RWPE1 (cell line): ENCODE measurements at regions not wholly inside any gene's neighbourhood (a gene's known extent, or its start where the extent isn't known, plus 50 kb on each side); places are given as distances from the start of the nearest gene placed in this dataset.

Experiments
- CTCF ChIA-PET: fragments of 350-600 bp; sonication (Branson Sonifier 250); formaldehyde crosslinking; extraction: SDS; loops from one replicate; lab custom pipeline; 2021; lab: Yijun Ruan, JAX
- POLR2A ChIA-PET: fragments of 400-600 bp; formaldehyde crosslinking; extraction: SDS; loops from one replicate; lab custom pipeline; 2020; ENCODE audit warnings: antibody characterized with exemption; ENCODE audit not compliant: low non-redundant PET; lab: Yijun Ruan, JAX
- DNase-seq: peaks from one replicate; pipeline ENCODE4 v3.0.0; 2012; ENCODE audit warnings: low spot score
- H3K27ac ChIP-seq: fragments of 450-650 bp; 2 replicates; pipeline ENCODE4 v1.5.1; 2017
- TF ChIP-seq, protein P1 (sequence below): fragments of 450-650 bp; conservative IDR thresholded peaks from 2 replicates; pipeline ENCODE4 v1.5.1; 2017; ENCODE audit warnings: low read depth, mild to moderate bottlenecking

- CTCF ChIA-PET: no interaction called here
Measured at GRCh38 chr2:81852651-81853050, 1548.1 kb upstream of the LRRTM1 start.

GRCh38 chr2:81839780-81840179 is 1535.2 kb upstream of the LRRTM1 start:
- CTCF ChIA-PET: no interaction called here
- TF ChIP-seq, protein P1, sequence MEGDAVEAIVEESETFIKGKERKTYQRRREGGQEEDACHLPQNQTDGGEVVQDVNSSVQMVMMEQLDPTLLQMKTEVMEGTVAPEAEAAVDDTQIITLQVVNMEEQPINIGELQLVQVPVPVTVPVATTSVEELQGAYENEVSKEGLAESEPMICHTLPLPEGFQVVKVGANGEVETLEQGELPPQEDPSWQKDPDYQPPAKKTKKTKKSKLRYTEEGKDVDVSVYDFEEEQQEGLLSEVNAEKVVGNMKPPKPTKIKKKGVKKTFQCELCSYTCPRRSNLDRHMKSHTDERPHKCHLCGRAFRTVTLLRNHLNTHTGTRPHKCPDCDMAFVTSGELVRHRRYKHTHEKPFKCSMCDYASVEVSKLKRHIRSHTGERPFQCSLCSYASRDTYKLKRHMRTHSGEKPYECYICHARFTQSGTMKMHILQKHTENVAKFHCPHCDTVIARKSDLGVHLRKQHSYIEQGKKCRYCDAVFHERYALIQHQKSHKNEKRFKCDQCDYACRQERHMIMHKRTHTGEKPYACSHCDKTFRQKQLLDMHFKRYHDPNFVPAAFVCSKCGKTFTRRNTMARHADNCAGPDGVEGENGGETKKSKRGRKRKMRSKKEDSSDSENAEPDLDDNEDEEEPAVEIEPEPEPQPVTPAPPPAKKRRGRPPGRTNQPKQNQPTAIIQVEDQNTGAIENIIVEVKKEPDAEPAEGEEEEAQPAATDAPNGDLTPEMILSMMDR: no peak
- POLR2A ChIA-PET: no interaction called here

More at GRCh38 chr2:81852651-81853050, 1548.1 kb upstream of the LRRTM1 start:
- POLR2A ChIA-PET: no interaction called here
- TF ChIP-seq, protein P1: no peak
- DNase-seq: no peak
- H3K27ac ChIP-seq: no peak overlapping the region

DNA sequence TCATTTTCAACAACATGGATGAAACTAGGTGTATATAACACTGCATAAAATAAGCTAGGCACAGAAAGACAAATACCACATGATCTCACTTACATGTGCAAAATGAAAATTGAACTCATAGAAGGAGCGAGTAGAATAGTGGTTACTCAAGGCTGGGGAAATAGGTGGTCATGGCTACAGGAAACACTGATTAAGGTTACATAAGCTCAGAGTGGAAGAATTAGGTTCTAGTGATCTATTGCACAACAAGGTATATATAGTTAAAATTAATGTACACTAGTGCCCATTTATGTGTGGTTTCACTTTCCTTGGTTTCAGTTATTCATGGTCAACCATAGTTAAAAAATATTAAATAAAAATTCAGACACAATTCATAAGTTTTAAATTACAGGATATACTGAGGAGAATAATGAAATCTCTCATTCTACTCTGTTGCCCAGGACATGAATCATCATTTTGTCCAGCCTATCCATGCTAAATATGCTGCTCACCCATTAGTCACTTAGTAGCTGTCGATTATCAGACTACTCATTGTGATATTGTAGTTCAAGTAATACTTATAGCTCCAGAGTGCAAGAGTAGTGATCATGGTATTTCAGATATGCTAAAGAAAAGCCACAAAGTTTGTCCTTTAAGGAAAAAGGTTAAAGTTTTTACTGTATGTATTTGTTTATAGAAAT is 1530.9 kb upstream of the LRRTM1 start:
- DNase-seq: peak; percentile 79
- TF ChIP-seq, protein P1: no peak
- CTCF ChIA-PET: no interaction called here
- no peak overlapping the region for H3K27ac ChIP-seq
- POLR2A ChIA-PET: no interaction called here

More at GRCh38 chr2:81839780-81840179, 1535.2 kb upstream of the LRRTM1 start:
- no peak overlapping the region for H3K27ac ChIP-seq
- DNase-seq: peak; percentile 9

DNA sequence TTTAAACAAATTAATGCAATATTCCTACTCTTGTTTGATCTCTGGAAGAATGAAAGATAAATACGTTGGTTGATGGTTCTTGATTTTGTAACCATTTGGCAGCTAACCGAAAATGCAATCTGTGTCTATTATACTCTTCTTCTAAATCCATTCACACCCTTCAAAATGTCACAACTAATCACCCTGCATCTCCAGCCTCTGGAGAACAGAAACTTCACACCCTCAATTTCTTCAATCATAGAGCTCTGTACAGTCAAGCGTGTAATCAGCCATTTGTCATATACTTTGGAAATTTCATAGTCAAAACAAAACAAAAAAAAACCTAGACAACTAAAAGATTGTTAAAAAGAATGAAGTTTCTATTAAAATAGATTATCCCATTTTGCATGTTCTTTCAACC is 1482.3 kb upstream of the LRRTM1 start:
- POLR2A ChIA-PET: no interaction called here
- CTCF ChIA-PET: no interaction called here
- DNase-seq: no peak
- TF ChIP-seq, protein P1: no peak
- no peak overlapping the region for H3K27ac ChIP-seq

DNA sequence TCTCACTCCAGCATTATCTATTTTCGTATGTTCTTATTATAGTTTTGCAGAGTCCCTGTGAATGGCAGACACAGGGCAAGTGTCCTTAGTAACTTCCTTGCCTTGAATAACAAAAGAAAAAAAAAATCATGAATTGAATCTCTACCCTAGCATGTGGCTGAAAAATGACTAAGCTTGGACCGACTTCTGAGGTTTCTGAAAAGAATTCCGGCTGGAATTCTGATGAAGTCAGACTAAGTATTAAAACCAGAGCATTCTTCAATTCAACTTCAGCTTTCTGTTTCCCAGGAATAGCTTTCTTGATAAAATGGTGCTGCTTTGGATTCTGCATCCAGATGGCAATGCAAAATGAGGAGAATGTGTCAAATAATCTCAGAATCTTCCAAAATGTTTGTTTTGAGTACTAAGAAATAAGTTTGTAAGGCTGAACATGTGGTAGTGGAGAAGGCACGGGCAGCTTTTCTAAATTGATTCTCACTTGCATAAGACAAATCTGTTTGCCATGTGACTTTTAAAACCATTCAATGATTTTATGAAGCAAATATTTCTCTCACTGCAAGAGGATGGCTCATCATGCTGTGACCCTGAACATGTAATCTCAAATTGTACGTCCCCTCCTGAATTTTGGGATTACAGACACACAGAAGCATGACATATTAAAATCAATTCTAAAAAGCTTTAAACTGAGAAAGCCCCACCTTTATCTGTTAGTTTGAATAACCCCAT is 1462.8 kb upstream of the LRRTM1 start:
- ChIA-PET CTCF (interaction anchor here (0.7 kb wide), 1 partner anchor 1392 kb away, joined by 5 read pairs; no protein-coding TSS in a partner anchor), POLR2A (no interaction called here)
- TF ChIP-seq, protein P1: no peak
- no peak for DNase-seq
- H3K27ac ChIP-seq: no peak overlapping the region

GRCh38 chr2:81747481-81748070 is 1443.0 kb upstream of the LRRTM1 start:
- no peak for DNase-seq
- no peak overlapping the region for H3K27ac ChIP-seq
- TF ChIP-seq, protein P1: no peak
- ChIA-PET CTCF (no interaction called here), POLR2A (no interaction called here)
